A673 (cell line): ENCODE measurements at regions not wholly inside any gene's neighbourhood (a gene's known extent, or its start where the extent isn't known, plus 50 kb on each side); places are given as distances from the start of the nearest gene placed in this dataset.

Experiments
- BruUV-seq: library from RNA; stranded (reverse); fragments of 400-500 nt; replicated peaks from 2 replicates; lab custom pipeline; 2021; lab: Mats Ljungman, UMichigan
- CTCF ChIA-PET: fragments of 300-600 bp; sonication (Branson Sonifier 250); formaldehyde crosslinking; loops from one replicate; lab custom pipeline; 2022; ENCODE audit warnings: antibody characterized with exemption; lab: Charles Lee
- POLR2A ChIA-PET: fragments of 300-600 bp; sonication (Branson Sonifier 250); formaldehyde crosslinking; loops from one replicate; lab custom pipeline; 2022; ENCODE audit warnings: antibody characterized with exemption; ENCODE audit not compliant: low non-redundant PET; lab: Charles Lee
- DNase-seq: peaks from one replicate; pipeline ENCODE4 v3.0.0-alpha.2; 2015; ENCODE audit warnings: low spot score
- H3K27ac ChIP-seq: fragments of 200-600 bp; sonication (generic); 2 replicates; pipeline ENCODE4 v1.5.1; 2016; ENCODE audit warnings: mixed run types, low read depth, mild to moderate bottlenecking, mixed read lengths, antibody characterized with exemption, low read length; ENCODE audit not compliant: poor library complexity, severe bottlenecking
- H3K27me3 ChIP-seq: fragments of 200-600 bp; sonication (generic); replicated peaks from 2 replicates; pipeline ENCODE4 v1.6.1; 2017; ENCODE audit warnings: mixed run types, low read depth, mild to moderate bottlenecking, mixed read lengths, antibody characterized with exemption, low read length; ENCODE audit not compliant: insufficient read depth, poor library complexity
- H3K36me3 ChIP-seq: fragments of 200-600 bp; sonication (generic); 2 replicates; pipeline ENCODE4 v1.6.1; 2016; ENCODE audit warnings: mixed run types, mild to moderate bottlenecking, mixed read lengths, antibody characterized with exemption, low read length; ENCODE audit not compliant: insufficient read depth, poor library complexity, severe bottlenecking
- H3K4me1 ChIP-seq: fragments of 200-600 bp; sonication (generic); 2 replicates; pipeline ENCODE4 v1.6.1; 2017; ENCODE audit warnings: mixed run types, mild to moderate bottlenecking, mixed read lengths, antibody characterized with exemption, low read length; ENCODE audit not compliant: insufficient read depth, poor library complexity, severe bottlenecking
- H3K4me3 ChIP-seq: fragments of 200-600 bp; sonication (generic); 2 replicates; pipeline ENCODE4 v1.5.1; 2016; ENCODE audit warnings: low read depth, mixed run types, mild to moderate bottlenecking, mixed read lengths, low read length; ENCODE audit not compliant: poor library complexity, severe bottlenecking
- H3K9me3 ChIP-seq: fragments of 200-600 bp; sonication (generic); 2 replicates; pipeline ENCODE4 v1.6.1; 2016; ENCODE audit warnings: mixed run types, low read depth, mild to moderate bottlenecking, mixed read lengths, antibody characterized with exemption, low read length; ENCODE audit not compliant: poor library complexity, severe bottlenecking
- EZH2 ChIP-seq: fragments of 200-600 bp; sonication (generic); IDR thresholded peaks from 2 replicates; pipeline ENCODE4 v1.6.1; 2017; ENCODE audit warnings: borderline replicate concordance, low read depth, mild to moderate bottlenecking, mixed read lengths, antibody characterized with exemption, low read length; ENCODE audit not compliant: poor library complexity, severe bottlenecking
- intact Hi-C: fragments of 100-400 bp; cut with micrococcal nuclease; formaldehyde crosslinking; loops from one replicate; pipeline ENCODE4 v1.10.0; 2022; ENCODE audit not compliant: unreplicated experiment
- TF ChIP-seq, protein P1 (sequence below): fragments of 300-800, 200-600 bp; sonication (generic); conservative IDR thresholded peaks from 2 replicates; pipeline ENCODE4 v1.5.1; 2017; ENCODE audit warnings: low read depth, mild to moderate bottlenecking, antibody characterized with exemption, low read length, moderate library complexity, mixed read lengths

GRCh38 chr1:239302696-239303095 lies 83.7 kb upstream of the CHRM3 start:
- no TSS peak for BruUV-seq
- no peaks in the 10 kb centered on the region for H3K36me3 ChIP-seq
- TF ChIP-seq EZH2 = no peak
- TF ChIP-seq, protein P1, sequence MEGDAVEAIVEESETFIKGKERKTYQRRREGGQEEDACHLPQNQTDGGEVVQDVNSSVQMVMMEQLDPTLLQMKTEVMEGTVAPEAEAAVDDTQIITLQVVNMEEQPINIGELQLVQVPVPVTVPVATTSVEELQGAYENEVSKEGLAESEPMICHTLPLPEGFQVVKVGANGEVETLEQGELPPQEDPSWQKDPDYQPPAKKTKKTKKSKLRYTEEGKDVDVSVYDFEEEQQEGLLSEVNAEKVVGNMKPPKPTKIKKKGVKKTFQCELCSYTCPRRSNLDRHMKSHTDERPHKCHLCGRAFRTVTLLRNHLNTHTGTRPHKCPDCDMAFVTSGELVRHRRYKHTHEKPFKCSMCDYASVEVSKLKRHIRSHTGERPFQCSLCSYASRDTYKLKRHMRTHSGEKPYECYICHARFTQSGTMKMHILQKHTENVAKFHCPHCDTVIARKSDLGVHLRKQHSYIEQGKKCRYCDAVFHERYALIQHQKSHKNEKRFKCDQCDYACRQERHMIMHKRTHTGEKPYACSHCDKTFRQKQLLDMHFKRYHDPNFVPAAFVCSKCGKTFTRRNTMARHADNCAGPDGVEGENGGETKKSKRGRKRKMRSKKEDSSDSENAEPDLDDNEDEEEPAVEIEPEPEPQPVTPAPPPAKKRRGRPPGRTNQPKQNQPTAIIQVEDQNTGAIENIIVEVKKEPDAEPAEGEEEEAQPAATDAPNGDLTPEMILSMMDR = no peak
- CTCF ChIA-PET = no interaction called here
- POLR2A ChIA-PET = no interaction called here
- H3K27me3 ChIP-seq = no peaks in the 10 kb centered on the region
- H3K4me1 ChIP-seq = no peaks in the 10 kb centered on the region
- H3K27ac ChIP-seq = no peak overlapping the region
- DNase-seq = no peak
- H3K9me3 ChIP-seq = no peaks in the 10 kb centered on the region
- H3K4me3 ChIP-seq = no peak overlapping the region
- intact Hi-C loops = no loop called here

GRCh38 chr1:239301251-239301650 lies 85.1 kb upstream of the CHRM3 start:
- ChIA-PET CTCF (no interaction called here), POLR2A (no interaction called here)
- Histone ChIP-seq H3K27me3 (no peaks in the 10 kb centered on the region), H3K4me1 (no peaks in the 10 kb centered on the region), H3K9me3 (no peaks in the 10 kb centered on the region), H3K27ac (no peak overlapping the region), H3K36me3 (no peaks in the 10 kb centered on the region), H3K4me3 (no peak overlapping the region)
- no TSS peak for BruUV-seq
- no peak for DNase-seq
- TF ChIP-seq EZH2 = no peak
- TF ChIP-seq, protein P1 = no peak
- intact Hi-C loops = no loop called here

DNA sequence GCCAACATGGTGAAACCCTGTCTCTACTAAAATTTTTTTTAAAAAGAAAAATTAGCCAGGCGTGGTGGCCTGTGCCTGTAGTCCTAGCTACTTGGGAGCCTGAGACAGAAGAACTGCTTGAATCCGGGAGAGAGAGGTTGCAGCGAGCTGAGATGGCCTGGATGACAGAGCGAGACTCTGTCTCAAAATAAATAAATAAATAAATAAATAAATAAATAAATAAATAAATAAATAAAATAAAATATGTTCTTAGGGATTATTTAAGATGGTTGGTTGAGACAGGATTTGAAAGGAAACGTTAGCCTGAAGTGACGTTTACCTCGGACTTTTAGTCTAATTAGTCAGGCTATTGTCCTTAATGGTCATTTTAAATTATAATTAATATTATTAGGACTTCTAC lies 88.5 kb upstream of the CHRM3 start:
- ChIA-PET POLR2A (no interaction called here), CTCF (no interaction called here)
- H3K9me3 ChIP-seq = no peaks in the 10 kb centered on the region
- H3K27me3 ChIP-seq = no peaks in the 10 kb centered on the region
- H3K4me3 ChIP-seq = no peak overlapping the region
- H3K36me3 ChIP-seq = no peaks in the 10 kb centered on the region
- TF ChIP-seq EZH2 = no peak
- TF ChIP-seq, protein P1 = no peak
- DNase-seq = no peak
- no peaks in the 10 kb centered on the region for H3K4me1 ChIP-seq
- BruUV-seq = no TSS peak
- no peak overlapping the region for H3K27ac ChIP-seq
- intact Hi-C loops = no loop called here
